GM21528 (cell line): ENCODE measurements at regions not wholly inside any gene's neighbourhood (a gene's known extent, or its start where the extent isn't known, plus 50 kb on each side); places are given as distances from the start of the nearest gene placed in this dataset.
"Not testable (repeated sequence)": the region's sequence is repeated elsewhere in the genome, so short reads cannot be mapped to it uniquely, and the experiment has no call there.

Experiments used
- ATAC-seq: cut with Tn5 transposase; IDR thresholded peaks from one replicate; pipeline ENCODE4 v1.9.1; 2021; ENCODE audit warnings: mild to moderate bottlenecking, moderate library complexity; ENCODE audit not compliant: unreplicated experiment, low FRiP score

GRCh38 chr7:81206217-81206616, 287.4 kb upstream of the SEMA3C start:
- no peak for ATAC-seq

GRCh38 chr7:81201188-81201587, 282.3 kb upstream of the SEMA3C start:
- no peak for ATAC-seq

GRCh38 chr7:81198766-81199165, 279.9 kb upstream of the SEMA3C start:
- no peak for ATAC-seq

- ATAC-seq = no peak
Measured at GRCh38 chr7:81197266-81197665, 278.4 kb upstream of the SEMA3C start.

GRCh38 chr7:81195033-81195432, 276.2 kb upstream of the SEMA3C start:
- ATAC-seq = no peak

GRCh38 chr7:81190997-81191768, 272.3 kb upstream of the SEMA3C start:
- no peak for ATAC-seq

- no peak for ATAC-seq
Measured at GRCh38 chr7:81187753-81188152, 268.9 kb upstream of the SEMA3C start.

- no peak for ATAC-seq
Measured at GRCh38 chr7:81186691-81187090, 267.8 kb upstream of the SEMA3C start.

GRCh38 chr7:81185072-81185471, 266.2 kb upstream of the SEMA3C start:
- no peak for ATAC-seq

GRCh38 chr7:81183326-81183725, 264.5 kb upstream of the SEMA3C start:
- no peak for ATAC-seq

- ATAC-seq = not testable (repeated sequence)
Measured at GRCh38 chr7:81182056-81182455, 263.2 kb upstream of the SEMA3C start.

GRCh38 chr7:81181066-81181465, 262.2 kb upstream of the SEMA3C start:
- ATAC-seq = no peak

- no peak for ATAC-seq
Measured at GRCh38 chr7:81180573-81180972, 261.7 kb upstream of the SEMA3C start.

GRCh38 chr7:81175275-81175940, 256.6 kb upstream of the SEMA3C start:
- no peak for ATAC-seq

GRCh38 chr7:81173766-81174281, 255.0 kb upstream of the SEMA3C start:
- ATAC-seq = no peak

GRCh38 chr7:81170291-81170690, 251.4 kb upstream of the SEMA3C start:
- no peak for ATAC-seq

- no peak for ATAC-seq
Measured at GRCh38 chr7:81167934-81168333, 249.1 kb upstream of the SEMA3C start.

- no peak for ATAC-seq
Measured at GRCh38 chr7:81165070-81165469, 246.2 kb upstream of the SEMA3C start.

GRCh38 chr7:81162771-81163525, 244.1 kb upstream of the SEMA3C start:
- no peak for ATAC-seq

- no peak for ATAC-seq
Measured at GRCh38 chr7:81162234-81162633, 243.4 kb upstream of the SEMA3C start.

- no peak for ATAC-seq
Measured at GRCh38 chr7:81161451-81162075, 242.7 kb upstream of the SEMA3C start.
